Vagina (tissue), 2 donors: ENCODE measurements at regions not wholly inside any gene's neighbourhood (a gene's known extent, or its start where the extent isn't known, plus 50 kb on each side); places are given as distances from the start of the nearest gene placed in this dataset.

Source experiments
- POLR2AphosphoS5 ChIP-seq, 2 donors: sonication (generic); formaldehyde crosslinking; IDR thresholded peaks; one replicate each; pipeline ENCODE4 v1.9.0; 2017; ENCODE audit warnings: antibody characterized with exemption in 2 of 2, mild to moderate bottlenecking in 2 of 2, low read depth in 1 of 2; ENCODE audit not compliant: insufficient read depth in 1 of 2
- TF ChIP-seq, protein P1 (sequence below), 3 experiments: fragments of 450-650 bp in 2 of 3; fragments of 200-600 bp in 1 of 3; sonication (generic) in 1 of 3; IDR thresholded peaks; one replicate each; pipeline ENCODE4 v1.5.1; 2017 to 2019; ENCODE audit warnings: antibody characterized with exemption in 3 of 3, mild to moderate bottlenecking in 2 of 3, moderate library complexity in 2 of 3

- TF ChIP-seq, protein P1, sequence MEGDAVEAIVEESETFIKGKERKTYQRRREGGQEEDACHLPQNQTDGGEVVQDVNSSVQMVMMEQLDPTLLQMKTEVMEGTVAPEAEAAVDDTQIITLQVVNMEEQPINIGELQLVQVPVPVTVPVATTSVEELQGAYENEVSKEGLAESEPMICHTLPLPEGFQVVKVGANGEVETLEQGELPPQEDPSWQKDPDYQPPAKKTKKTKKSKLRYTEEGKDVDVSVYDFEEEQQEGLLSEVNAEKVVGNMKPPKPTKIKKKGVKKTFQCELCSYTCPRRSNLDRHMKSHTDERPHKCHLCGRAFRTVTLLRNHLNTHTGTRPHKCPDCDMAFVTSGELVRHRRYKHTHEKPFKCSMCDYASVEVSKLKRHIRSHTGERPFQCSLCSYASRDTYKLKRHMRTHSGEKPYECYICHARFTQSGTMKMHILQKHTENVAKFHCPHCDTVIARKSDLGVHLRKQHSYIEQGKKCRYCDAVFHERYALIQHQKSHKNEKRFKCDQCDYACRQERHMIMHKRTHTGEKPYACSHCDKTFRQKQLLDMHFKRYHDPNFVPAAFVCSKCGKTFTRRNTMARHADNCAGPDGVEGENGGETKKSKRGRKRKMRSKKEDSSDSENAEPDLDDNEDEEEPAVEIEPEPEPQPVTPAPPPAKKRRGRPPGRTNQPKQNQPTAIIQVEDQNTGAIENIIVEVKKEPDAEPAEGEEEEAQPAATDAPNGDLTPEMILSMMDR (IDR thresholded peaks at IDR 0.05), result no peak
- TF ChIP-seq POLR2AphosphoS5 (IDR thresholded peaks at IDR 0.05; ENCODE audit: insufficient read depth in 1 of 2, low read depth in 1 of 2), result no peak
Measured at GRCh38 chr2:149766339-149766738, 178.8 kb upstream of the MMADHC start.
